NCI-H2029 (cell line): ENCODE measurements at regions not wholly inside any gene's neighbourhood (a gene's known extent, or its start where the extent isn't known, plus 50 kb on each side); places are given as distances from the start of the nearest gene placed in this dataset.

Experiments
- DNase-seq: peaks from one replicate; lab custom pipeline; 2025; lab: John Stamatoyannopoulos, UW

DNA sequence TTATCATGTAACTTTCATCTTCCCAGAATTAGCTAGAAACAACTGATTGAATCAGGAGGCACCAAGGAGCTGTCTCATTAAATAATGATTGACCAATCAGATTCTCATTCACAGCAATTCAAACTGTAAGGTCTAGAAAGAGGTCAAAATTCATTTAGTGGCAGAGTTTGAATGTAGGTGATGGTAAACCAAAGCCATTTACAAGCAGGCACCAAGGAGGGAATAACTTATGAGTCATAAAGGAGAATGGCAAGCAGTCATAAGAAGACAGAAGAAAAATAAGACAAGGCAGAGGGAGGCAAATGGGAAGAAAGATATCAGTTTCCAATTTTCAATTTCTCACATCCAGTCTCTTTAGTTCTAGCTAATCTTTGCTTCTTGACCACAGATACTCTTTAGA is 52.9 kb upstream of the DEFB112 start:
- no peak for DNase-seq

DNA sequence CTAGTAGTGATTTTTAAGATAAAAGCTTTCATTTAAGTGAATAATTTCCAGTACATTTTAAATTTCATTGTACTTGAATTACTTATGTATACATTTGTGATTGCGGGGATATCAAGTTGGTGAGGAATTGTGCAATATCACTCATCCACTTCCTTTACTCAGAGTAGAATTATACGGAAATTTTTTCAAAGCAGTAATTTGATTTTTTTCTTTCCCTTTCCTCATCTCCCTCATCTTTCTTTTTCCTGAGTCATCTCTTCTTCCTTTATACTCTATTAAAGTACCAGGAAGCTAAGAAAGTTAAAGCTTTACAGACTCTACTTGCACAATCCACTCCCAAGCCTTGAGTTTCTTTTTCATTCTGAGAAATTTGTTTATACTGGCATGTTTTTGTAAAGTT is 60.9 kb upstream of the DEFB112 start:
- DNase-seq, result no peak

DNA sequence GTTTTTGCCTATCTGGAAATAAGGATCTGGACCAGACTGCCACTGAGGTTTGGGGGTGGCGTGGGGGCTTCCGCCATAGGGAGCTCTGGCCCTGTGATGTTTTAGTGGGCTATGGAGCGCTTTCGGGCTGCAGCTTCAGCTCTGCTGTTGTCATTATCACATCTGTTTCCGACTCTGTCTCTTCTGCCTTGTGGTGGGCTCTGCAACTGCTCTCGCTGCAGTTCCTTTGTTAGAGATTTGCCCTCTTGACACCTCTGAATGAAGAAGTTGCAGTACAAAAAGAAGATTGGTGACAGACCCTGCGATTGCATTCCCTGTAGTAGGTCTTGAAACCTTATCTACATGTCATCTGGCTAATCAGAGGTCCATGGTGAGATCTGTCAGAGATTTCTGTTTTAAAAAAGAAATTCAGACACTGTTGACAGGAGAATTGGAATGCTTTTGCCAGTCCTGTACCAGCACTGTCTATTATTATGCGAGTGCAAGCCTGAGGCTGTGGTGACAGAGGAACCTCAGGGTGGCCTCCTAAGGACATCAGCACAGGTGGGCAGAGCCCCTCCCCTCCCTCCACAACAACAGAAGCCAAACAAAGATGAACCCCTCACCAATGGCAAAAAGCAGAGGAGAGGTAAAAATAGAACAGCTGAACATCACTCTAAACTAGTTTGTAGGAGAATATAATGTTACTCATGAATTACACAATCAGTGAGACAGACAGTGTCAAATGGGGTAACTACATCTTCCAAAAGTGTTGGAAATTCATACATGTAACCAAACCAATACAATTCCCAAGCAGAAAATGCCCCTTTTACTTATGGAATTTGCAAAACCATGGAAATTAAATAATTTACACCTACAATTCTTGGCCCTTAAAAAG is 63.5 kb upstream of the DEFB112 start:
- DNase-seq, result no peak

- peak; percentile 22 for DNase-seq
These were observed 66.7 kb upstream of the DEFB112 start for GRCh38 chr6:50116390-50116789.

GRCh38 chr6:50116797-50117542 is 67.2 kb upstream of the DEFB112 start:
- DNase-seq, result no peak

DNA sequence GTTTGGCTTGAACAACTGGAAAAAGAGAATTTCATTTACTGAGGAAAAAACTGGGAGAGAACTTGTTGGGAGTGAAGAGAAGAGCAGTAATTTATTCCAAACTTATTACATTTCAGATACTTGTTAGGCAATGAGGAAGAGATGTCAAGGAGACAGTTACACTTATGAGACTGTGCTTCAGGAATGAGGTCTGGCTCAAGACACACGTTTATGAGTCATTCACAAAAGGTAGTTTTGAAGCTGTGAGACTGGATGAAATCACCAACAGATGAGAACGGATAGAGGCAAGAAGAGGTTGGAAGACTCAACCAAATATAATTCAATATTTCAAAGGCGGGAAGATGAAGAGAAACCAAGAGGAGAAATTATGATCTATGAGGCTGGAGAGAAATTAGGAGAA is 70.6 kb upstream of the DEFB112 start:
- DNase-seq, result no peak

DNA sequence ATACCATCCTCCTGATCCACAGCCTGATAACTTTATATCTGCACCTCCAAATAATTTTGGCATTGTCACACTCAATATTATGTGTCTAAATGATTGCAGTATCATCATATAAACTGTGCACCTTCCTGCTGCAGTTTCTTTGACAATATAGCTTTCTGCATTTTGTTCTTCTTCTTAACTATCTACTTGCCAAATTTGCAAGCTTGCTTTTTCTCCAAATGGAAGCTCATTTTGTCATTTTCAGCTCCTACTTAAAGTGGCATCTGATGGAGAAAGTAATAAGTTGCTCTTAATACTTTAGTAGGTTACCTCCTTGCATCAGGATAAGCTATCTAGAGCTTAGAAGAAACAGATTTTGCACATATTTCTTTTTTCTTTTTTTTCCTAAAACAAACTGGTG is 74.0 kb upstream of the DEFB112 start:
- DNase-seq, result no peak

DNA sequence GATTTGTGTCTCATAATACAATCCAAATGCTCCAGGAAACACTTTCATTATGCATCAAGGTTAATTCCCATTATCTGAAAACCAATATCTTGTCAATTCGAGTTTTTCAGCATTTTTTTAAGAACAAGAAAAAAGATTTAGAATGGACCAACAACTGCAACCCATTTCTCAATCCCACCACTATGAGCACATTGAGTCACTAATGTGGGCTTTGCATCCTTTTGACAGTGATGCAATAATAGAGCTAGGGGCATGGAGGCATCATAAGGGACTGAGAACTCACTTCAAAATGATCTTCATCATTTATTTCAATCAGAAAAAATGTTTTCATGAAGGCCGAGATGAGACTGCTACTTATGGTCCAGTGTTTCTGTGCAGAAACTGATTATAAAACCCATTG is 74.8 kb upstream of the DEFB112 start:
- no peak for DNase-seq

DNA sequence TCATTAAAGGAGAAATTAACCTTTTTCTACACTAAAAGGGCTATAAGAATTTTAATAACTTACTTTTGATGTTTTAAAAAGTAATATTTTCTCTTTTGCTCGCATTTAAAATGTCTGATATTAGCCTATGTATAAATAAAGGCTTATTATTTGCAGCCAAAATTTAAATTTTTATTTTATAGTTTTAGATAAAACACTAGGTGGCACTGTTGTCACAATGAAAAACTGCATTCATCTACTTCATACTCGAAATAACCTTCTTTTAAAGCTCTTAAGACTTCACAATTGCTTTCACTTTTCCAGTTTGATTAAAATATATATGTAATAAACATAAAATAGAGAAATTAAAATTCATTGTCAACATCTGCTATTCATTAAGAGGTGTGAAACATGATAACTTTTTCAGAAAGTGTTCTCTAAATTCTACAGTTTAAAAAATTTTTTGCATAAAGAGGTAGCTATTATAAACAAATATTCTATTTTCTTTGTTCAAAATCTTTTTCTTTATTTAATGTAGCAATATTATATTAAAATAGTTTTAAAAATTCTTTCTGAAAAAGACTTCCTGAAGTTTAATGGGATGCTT is 78.8 kb upstream of the DEFB112 start:
- no peak for DNase-seq

DNA sequence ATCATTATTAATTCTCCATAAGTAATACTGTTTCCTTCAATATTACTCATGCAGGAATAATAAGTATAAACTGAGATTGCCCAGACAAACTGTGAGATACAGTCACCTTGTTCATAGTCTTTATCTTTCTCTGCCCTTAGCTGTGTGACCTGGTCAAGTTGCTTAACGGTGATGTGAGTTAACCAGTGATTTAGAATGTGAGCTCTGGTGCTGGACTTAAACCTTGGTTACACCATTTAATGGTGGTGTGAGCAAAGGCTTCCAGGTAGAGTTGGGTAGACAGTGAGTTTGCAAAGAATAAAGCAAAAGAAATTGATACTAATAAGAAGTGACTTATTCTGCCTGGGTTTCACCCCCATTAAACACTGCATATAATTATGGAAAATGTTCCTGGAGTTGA is 86.2 kb upstream of the DEFB112 start:
- DNase-seq, result no peak

DNA sequence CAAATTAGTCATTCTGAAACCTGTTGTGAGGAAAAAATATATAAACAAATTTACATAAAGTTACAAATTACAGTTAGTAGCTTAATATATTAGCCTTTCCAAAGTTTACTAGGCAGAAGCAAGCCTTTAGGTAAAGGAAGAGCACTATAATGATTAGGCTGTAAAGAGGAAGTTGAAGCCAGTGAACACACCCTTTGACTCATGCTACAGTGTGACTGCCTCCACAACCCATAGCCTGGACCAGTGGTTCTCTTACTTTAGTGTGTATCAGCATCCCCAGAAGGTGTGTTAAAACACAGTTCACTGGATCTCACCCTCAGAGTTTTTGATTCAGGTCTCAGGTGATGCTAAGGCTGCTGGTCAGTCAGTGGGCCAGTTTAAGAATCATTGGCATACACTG is 91.4 kb upstream of the DEFB112 start:
- DNase-seq, result no peak

GRCh38 chr6:50143011-50143719 is 93.4 kb upstream of the DEFB112 start:
- no peak for DNase-seq

DNA sequence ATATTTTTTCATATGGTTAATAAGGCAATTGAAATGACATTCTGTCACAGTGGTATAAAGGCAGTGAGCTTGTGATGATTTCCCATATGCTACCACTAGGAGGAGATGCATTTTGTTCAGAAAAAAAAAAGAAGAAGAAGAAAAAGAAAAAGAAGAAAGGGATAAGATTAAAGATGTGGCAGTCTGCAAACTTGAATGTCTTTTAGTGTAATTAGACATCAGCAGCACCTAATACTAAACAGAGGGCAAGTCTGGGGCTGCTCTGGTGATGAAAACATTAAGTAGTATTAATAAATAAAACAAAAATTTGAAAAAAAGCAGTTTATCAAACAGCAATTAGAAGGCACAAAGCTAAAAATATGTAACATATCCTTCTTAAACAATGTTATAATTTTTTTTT is 95.4 kb upstream of the DEFB112 start:
- no peak for DNase-seq

GRCh38 chr6:50147371-50147770 is 97.6 kb upstream of the DEFB112 start:
- DNase-seq, result no peak

- no peak for DNase-seq
These were observed 130.9 kb upstream of the DEFB112 start for GRCh38 chr6:50180646-50181045.

GRCh38 chr6:50185006-50185405 is 135.3 kb upstream of the DEFB112 start:
- DNase-seq, result no peak

- no peak for DNase-seq
These were observed 137.7 kb upstream of the DEFB112 start for GRCh38 chr6:50187351-50187921.

DNA sequence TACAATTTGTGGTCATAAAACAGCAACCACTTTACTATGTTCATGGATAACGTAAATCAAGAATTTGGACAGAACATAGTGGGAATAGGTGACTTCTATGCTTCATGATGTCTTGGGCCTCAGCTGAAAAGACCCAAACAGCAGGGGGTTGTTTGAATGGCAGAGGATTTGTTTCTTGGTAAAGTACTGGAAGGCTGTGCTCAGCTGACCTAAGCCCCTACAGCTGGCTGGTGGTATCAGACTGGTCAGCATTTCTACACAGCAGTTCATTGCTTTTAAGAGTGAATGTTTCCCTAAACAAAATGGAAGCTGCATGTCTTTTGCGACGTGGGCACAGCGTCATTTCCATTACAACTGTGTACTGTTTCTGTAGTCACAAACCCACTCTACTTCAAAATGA is 148.5 kb upstream of the DEFB112 start:
- DNase-seq, result no peak

DNA sequence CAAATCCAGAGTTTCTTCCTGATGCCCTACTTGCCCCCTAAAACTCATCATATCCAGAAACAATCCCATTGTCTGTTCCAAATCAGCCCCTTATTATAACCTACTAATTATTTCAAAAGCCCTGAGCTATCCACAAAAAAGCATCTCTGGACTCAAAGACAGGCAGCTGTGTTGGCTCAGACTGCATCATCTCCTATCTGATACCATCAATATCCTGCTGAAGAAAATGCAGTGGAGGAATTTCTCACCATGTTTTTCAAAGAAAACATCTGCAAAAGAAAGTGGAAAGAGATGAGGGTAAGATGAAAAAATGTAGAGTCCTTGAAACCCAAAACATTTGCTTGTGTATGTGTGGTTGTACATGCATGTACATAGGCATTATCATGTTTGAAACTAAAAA is 153.0 kb upstream of the DEFB112 start:
- no peak for DNase-seq

DNA sequence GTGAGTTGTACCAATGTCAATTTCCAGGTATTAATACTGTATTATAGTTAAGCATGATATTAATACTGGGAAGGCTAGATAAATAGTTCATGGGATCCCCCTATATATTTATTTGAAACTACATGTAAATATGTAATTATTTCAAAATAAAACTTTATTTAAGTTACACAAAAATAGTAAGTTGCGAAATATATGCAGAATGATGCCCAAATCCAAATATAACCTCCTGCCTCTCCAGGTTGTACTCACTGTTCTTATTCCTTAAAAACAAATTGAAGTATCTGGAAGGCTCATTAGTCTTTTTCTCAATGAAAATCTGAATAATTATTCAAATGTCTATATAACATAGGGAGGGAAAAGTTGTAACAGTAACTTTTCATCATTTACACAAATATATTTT is 161.9 kb upstream of the DEFB112 start:
- no peak for DNase-seq

DNA sequence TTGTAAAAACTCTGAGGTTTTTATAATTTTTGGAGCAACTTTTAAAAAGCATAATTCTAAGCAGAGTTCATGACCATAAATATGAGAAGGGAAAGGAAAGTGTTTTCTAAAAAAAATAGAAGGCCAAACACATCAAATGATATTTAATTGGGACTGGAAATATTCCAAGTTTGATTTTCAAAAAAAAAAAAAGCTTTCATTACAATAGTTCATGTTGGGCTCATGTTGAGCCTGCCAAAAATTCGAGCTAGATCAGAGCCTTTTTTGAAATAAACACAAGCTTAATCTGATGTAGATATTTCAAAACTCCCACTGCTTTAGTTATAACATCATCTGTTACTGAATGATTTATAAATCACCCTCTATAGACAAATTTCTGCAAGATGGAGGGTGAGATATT is 163.4 kb upstream of the DEFB112 start:
- no peak for DNase-seq

GRCh38 chr6:50214937-50215336 is 165.2 kb upstream of the DEFB112 start:
- DNase-seq, result no peak
